HG02938 (cell line): ENCODE measurements at regions not wholly inside any gene's neighbourhood (a gene's known extent, or its start where the extent isn't known, plus 50 kb on each side); places are given as distances from the start of the nearest gene placed in this dataset.

Experiments
- ATAC-seq: cut with Tn5 transposase; IDR thresholded peaks from one replicate; pipeline ENCODE4 v1.9.1; 2021; ENCODE audit warnings: mild to moderate bottlenecking, moderate library complexity; ENCODE audit not compliant: unreplicated experiment

GRCh38 chr2:234287650-234288049, 209.2 kb downstream of the ARL4C start:
- ATAC-seq, result no peak

GRCh38 chr2:234286956-234287355, 209.9 kb downstream of the ARL4C start:
- no peak for ATAC-seq

- no peak for ATAC-seq
Observed at GRCh38 chr2:234286118-234286598, 210.7 kb downstream of the ARL4C start.

GRCh38 chr2:234285541-234285940, 211.3 kb downstream of the ARL4C start:
- no peak for ATAC-seq

- ATAC-seq, result no peak
Observed at GRCh38 chr2:234279637-234280036, 217.2 kb downstream of the ARL4C start.

GRCh38 chr2:234278556-234279255, 218.2 kb downstream of the ARL4C start:
- ATAC-seq, result no peak

GRCh38 chr2:234275515-234275914, 221.4 kb downstream of the ARL4C start:
- no peak for ATAC-seq

GRCh38 chr2:234273887-234274584, 222.8 kb downstream of the ARL4C start:
- ATAC-seq, result no peak

GRCh38 chr2:234272069-234272850, 221.8 kb downstream of the SPP2 start:
- ATAC-seq, result no peak

GRCh38 chr2:234271338-234271737, 220.8 kb downstream of the SPP2 start:
- no peak for ATAC-seq

- no peak for ATAC-seq
Observed at GRCh38 chr2:234269769-234270204, 219.3 kb downstream of the SPP2 start.

GRCh38 chr2:234267534-234267933, 217.0 kb downstream of the SPP2 start:
- no peak for ATAC-seq

- no peak for ATAC-seq
Observed at GRCh38 chr2:234266952-234267351, 216.4 kb downstream of the SPP2 start.

- ATAC-seq, result no peak
Observed at GRCh38 chr2:234265206-234265605, 214.7 kb downstream of the SPP2 start.

- ATAC-seq, result no peak
Observed at GRCh38 chr2:234261736-234262135, 211.2 kb downstream of the SPP2 start.

GRCh38 chr2:234259440-234259839, 208.9 kb downstream of the SPP2 start:
- ATAC-seq, result no peak

- ATAC-seq, result no peak
Observed at GRCh38 chr2:234258562-234259141, 208.2 kb downstream of the SPP2 start.

- no peak for ATAC-seq
Observed at GRCh38 chr2:234257859-234258561, 207.5 kb downstream of the SPP2 start.

GRCh38 chr2:234256516-234256915, 206.0 kb downstream of the SPP2 start:
- no peak for ATAC-seq

- ATAC-seq, result no peak
Observed at GRCh38 chr2:234254783-234255521, 204.4 kb downstream of the SPP2 start.
